GM10248 (cell line): ENCODE measurements at regions not wholly inside any gene's neighbourhood (a gene's known extent, or its start where the extent isn't known, plus 50 kb on each side); places are given as distances from the start of the nearest gene placed in this dataset.
"Not testable (repeated sequence)": the region's sequence is repeated elsewhere in the genome, so short reads cannot be mapped to it uniquely, and the experiment has no call there.

Experiments used
- CTCF ChIA-PET: fragments of 300-600 bp; sonication (Branson Sonifier 250); formaldehyde crosslinking; extraction: SDS; loops from one replicate; lab custom pipeline; 2021; ENCODE audit warnings: antibody characterized with exemption; lab: Yijun Ruan, JAX
- POLR2A ChIA-PET: fragments of 350-650 bp; sonication (Branson Sonifier 250); formaldehyde crosslinking; extraction: SDS; loops from one replicate; lab custom pipeline; 2020; ENCODE audit warnings: antibody characterized with exemption; lab: Yijun Ruan, JAX
- DNase-seq: peaks from one replicate; pipeline ENCODE4 v3.0.0; 2012; ENCODE audit errors: extremely low spot score
- CTCF ChIP-seq: IDR thresholded peaks from 2 replicates; pipeline ENCODE4 v1.5.1; 2012; ENCODE audit warnings: mild to moderate bottlenecking, low read depth; ENCODE audit errors: extremely low read depth, missing control alignments, control extremely low read depth

GRCh38 chr3:178341636-178342035 is 194.6 kb upstream of the KCNMB2 start:
- no peak for DNase-seq
- POLR2A ChIA-PET: no interaction called here
- TF ChIP-seq CTCF: no peak
- CTCF ChIA-PET: interaction anchor here (1.5 kb wide), 1 partner anchor 15 kb away, joined by 5 read pairs; no protein-coding TSS in a partner anchor

GRCh38 chr3:178342111-178342510 is 194.1 kb upstream of the KCNMB2 start:
- DNase-seq: no peak
- CTCF ChIA-PET: no interaction called here
- TF ChIP-seq CTCF: no peak
- POLR2A ChIA-PET: no interaction called here

- ChIA-PET POLR2A (no interaction called here), CTCF (no interaction called here)
- TF ChIP-seq CTCF: no peak
- no peak for DNase-seq
Measured at GRCh38 chr3:178343433-178344038, 192.7 kb upstream of the KCNMB2 start.

DNA sequence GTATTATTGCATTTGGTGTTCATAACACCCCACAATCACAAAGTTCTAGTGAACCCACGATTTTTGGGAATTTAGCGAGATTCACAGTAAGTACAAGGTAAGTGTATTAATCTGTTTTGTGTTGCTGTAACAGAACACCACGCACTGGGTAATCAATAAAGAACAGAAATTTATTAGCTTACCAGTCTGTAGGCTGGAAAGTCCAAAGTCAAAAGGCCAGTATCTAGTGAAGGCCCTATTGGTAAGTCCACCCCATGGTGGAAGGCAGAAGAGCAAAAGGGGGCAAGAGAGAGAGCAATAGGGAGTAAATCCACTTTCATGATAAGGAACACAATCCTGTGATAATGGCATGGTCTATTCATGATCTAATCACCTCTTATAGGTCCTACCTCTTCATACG is 190.3 kb upstream of the KCNMB2 start:
- CTCF ChIA-PET: no interaction called here
- no peak for TF ChIP-seq CTCF
- POLR2A ChIA-PET: no interaction called here
- DNase-seq: no peak

- CTCF ChIA-PET: interaction anchor here (1.0 kb wide), 1 partner anchor 29 kb away, joined by 3 read pairs; no protein-coding TSS in a partner anchor
- DNase-seq, POLR2A ChIA-PET: not testable (repeated sequence)
Measured at GRCh38 chr3:178348561-178349217, 187.5 kb upstream of the KCNMB2 start.

GRCh38 chr3:178349218-178349596 is 187.0 kb upstream of the KCNMB2 start:
- DNase-seq, POLR2A ChIA-PET: not testable (repeated sequence)
- CTCF ChIA-PET: interaction anchor here (1.0 kb wide), 1 partner anchor 29 kb away, joined by 3 read pairs; no protein-coding TSS in a partner anchor

DNA sequence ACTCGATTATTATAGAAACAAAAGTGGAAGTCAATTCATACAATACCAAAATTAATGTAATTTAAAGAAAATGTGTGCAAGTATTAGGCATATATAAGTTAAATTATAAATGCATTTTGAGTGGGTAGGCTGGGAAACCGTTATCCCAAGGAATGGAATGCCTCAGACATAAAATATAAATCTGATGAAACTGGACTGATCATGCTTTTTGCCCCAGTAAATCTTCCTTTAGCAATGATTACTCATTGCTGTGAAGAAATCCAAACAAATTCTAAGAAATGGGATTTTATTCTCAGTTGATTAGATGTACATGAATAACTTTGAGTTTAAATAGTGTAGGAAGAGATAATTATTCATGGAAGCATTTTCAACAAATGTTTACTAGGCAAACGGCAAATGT is 185.5 kb upstream of the KCNMB2 start:
- DNase-seq: no peak
- TF ChIP-seq CTCF: no peak
- POLR2A ChIA-PET: no interaction called here
- CTCF ChIA-PET: interaction anchor here (1.0 kb wide), 1 partner anchor 15 kb away, joined by 3 read pairs; no protein-coding TSS in a partner anchor
